GM21423 (cell line): ENCODE measurements at regions not wholly inside any gene's neighbourhood (a gene's known extent, or its start where the extent isn't known, plus 50 kb on each side); places are given as distances from the start of the nearest gene placed in this dataset.

ENCODE experiments used
- ATAC-seq: cut with Tn5 transposase; IDR thresholded peaks from one replicate; pipeline ENCODE4 v1.9.1; 2021; ENCODE audit warnings: mild to moderate bottlenecking, moderate library complexity; ENCODE audit not compliant: unreplicated experiment

- no peak for ATAC-seq
Observed at GRCh38 chr5:89504051-89504450, 621.1 kb upstream of the MEF2C start.

- no peak for ATAC-seq
Observed at GRCh38 chr5:89499787-89500186, 616.8 kb upstream of the MEF2C start.

DNA sequence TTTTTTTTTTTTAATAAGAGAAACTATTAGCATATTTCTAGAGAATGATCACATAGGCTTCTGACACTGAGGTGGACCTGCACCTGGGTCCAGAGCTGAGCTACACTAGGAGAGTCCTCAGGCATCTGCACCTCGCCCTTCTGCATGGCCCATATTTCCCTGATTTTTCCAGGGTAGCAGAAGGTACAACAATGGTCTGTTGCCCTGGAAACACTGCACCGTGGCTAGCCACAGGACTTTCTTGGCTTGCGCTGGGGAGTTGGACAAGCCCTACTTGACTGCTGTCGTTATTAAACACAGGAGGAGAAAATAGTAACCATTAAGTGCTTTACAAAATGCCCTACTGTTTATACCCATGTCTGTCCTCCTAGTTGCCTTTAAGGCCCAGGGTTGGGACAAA lies 615.7 kb upstream of the MEF2C start:
- ATAC-seq: no peak

- no peak for ATAC-seq
Observed at GRCh38 chr5:89493414-89493813, 610.4 kb upstream of the MEF2C start.

DNA sequence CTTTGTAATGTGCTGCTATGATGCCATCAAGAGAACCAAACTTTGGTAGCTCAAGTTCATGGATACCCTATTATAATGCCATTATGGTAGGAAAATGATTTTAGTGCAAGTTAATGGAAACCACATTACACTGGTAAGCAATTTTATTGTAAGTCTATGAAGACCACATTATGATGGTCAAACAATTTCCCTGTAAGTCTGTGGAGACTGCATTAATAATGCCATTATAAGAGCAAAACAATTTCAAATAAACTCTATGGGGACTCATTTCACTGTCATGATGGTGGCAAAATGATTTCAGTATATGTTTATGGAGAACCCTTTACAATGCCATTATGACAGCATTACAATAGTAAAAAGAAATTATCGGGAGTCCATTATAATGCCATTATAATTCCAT lies 602.0 kb upstream of the MEF2C start:
- ATAC-seq: no peak

- ATAC-seq: no peak
Observed at GRCh38 chr5:89480406-89481007, 597.5 kb upstream of the MEF2C start.

DNA sequence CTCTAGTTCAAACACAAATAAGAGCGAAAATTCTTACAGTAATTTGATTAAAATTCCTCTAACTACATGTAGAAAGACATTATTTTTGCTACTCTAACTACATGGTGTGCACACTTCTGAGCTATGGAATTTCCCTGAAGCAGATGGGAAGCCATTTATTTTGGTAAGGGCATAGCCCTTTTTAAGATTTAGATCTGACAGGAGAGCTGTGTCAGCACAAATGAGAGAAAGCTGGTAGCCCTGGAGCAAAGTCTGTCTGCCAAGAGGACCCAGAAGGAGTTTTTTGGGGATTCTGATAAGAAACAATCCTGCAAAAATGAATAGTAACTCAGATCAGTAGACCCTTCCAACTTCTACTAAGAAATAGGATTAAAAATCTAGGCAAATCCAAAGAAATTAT lies 595.9 kb upstream of the MEF2C start:
- no peak for ATAC-seq

- ATAC-seq: no peak
Observed at GRCh38 chr5:89473196-89473595, 590.2 kb upstream of the MEF2C start.

- no peak for ATAC-seq
Observed at GRCh38 chr5:89471541-89471940, 588.6 kb upstream of the MEF2C start.

DNA sequence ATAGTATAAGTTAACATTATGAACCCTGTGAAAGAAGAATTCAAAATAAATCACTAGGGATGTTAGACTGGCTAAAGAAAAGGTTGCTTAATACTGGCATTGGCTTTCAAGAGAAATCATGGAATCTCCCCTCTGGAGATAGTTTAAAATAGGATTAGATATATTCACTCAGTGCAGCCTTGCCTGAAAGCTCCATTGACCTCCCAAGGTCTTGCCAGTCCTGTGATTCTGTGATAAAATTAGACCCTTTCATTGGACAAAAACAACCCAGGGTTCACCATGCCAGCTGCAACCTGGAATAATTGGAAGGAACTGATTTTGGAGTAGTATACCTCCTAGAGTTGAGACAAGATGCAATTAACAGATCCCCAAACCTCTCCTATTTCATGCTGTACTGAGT lies 588.1 kb upstream of the MEF2C start:
- ATAC-seq: no peak

DNA sequence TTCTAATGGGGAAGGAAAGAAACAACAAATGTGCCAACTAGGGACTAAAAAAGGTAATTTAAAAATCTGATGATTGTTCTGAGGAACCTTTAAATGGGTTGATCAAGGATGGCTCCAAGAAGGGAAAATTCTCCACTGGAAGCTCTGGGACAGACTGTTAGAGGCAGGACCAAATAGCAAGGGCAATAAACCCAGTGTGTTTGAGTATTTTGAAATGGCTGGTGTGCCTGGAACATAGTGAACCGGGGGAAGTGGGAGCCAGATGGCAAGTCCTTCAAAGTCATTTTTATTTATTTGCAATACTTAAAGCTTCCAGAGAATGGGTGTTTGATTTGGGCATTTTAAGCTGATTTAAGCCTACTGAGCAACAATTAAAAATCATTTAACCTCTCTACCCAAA lies 587.7 kb upstream of the MEF2C start:
- ATAC-seq: no peak

DNA sequence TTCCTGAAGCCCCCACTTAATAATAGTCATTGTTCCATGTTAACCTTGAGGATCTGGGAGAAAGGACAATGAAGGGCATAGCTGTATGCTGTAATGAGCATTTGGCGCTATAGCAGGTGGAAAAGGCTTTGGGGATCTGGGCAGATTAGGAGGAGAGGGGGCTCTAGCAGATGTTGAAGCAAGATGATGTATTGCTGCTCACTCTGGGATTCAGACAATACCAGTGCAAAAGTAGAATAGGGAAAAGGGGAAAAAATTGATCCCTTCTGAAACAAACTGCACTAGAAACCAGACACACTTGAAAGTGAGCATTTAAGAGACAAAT lies 575.3 kb upstream of the MEF2C start:
- ATAC-seq: no peak

- no peak for ATAC-seq
Observed at GRCh38 chr5:89457411-89458331, 574.7 kb upstream of the MEF2C start.

DNA sequence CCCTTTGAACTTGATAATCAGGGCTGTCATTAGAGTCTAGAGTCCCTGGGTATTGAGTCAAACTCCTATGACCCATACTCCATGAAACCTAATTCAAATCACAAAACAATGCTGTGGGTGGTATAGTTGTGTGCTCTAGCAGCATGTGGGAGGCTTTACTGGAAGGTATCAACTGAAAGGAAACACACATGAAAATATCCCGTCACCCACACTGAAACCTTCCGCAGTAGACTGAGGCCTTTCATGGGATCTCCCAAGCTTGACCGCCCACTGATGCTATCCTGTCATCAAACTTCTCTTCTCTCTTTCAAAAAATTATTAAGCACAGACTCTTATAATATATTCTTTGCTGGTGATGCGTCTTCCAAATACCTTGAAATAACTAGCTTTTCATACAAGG lies 569.1 kb upstream of the MEF2C start:
- no peak for ATAC-seq

- no peak for ATAC-seq
Observed at GRCh38 chr5:89451263-89451662, 568.3 kb upstream of the MEF2C start.

DNA sequence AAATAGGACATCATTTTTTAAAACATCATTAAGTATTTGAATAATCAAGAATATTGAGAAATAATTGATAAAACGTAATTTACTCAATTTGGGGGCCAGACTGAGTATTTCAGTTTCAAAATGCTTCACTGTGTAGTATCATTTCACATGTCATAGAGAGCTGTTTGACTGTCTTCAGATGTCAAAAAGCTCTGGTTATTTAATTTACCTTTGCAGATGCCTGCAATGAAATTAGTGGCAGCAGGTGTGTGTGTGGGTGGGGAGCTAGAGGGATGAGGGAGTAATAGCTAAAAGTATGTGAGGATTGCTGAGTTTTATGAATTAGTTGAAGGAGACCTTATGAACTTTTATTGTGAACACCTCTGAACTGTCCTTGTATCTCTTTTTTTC lies 567.2 kb upstream of the MEF2C start:
- ATAC-seq: no peak

DNA sequence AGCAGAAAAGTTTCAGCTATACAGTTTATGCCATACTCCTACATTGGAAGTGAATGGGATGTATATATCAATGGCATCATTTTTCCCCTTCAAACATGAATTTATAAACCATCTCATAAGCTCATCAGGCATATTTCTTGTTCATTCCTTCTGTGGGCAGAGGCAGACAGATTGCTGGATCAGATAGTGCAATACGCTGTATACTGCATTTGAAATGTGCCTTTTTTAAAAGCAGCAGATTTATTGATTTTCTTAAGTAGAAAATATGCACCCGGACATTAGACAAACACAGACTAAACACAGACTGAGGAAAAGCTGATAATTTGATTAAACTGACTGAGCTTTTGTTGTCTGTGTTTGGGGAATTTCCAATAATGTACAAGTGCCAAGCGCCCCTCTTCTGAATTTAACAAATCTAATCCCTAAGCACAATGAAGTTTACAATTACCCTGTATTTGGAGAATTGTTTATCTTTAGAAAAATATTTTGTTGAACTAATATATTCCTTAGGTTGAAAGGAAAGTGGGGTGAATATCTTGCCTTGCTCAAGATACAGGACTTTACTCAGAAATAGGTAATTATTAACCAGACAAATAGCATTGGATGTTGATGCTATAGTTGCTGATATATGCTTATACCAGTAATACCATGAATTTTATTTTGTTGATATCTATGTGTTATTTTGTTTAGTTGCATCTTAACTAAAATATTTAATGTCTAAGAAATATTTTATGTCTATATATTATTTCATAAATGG lies 566.6 kb upstream of the MEF2C start:
- ATAC-seq: no peak

DNA sequence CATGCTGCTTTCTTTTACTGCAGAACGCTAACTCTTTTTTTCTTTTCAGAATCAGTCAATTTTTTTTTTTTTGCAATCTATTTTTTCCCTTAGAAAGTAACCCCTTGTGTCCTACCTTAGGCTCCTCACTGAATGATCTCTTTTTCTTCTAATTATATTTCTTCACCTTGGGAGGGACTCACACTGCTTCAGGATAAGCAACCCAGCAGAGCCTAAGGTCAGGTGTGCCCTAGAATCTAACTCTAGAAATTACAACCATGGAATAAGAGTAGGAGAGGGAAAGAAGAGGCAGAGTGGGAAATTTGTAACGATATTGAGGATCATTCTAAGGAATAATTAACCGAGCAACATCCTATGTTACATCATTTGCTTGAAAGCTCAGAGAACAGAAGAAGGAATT lies 564.0 kb upstream of the MEF2C start:
- no peak for ATAC-seq

DNA sequence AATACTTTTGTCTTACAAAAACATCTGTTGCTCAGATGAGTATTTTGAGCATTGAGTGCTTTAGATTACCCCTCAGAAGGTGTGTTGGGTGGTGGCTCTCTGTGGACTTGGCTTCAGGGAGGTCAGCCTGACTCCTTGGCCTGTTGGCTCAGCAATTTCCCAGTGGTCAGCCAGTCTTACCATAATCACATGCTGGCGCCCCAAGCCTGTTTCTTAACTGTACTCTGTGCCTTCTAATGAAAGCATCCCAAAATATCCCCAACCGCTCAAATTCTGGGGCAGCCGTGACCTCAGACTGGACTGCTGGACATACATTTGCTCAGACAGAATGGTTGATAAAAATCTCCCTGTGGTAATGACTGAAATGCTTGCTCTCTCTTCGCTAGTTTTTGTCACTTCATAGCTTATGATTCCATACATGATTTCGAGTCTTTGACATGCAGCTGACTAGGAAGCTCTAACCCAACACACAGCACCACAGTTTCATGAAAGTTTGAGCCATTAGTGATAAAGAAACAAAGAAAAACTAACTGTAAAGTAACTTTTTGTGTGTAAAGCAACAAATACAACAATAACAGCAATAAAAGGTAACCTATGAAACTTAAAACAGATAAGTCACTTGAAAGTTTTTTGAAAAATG lies 562.2 kb upstream of the MEF2C start:
- peak; percentile 44 for ATAC-seq

- ATAC-seq: no peak
Observed at GRCh38 chr5:89444088-89444487, 561.1 kb upstream of the MEF2C start.

- ATAC-seq: no peak
Observed at GRCh38 chr5:89443508-89443907, 560.5 kb upstream of the MEF2C start.

DNA sequence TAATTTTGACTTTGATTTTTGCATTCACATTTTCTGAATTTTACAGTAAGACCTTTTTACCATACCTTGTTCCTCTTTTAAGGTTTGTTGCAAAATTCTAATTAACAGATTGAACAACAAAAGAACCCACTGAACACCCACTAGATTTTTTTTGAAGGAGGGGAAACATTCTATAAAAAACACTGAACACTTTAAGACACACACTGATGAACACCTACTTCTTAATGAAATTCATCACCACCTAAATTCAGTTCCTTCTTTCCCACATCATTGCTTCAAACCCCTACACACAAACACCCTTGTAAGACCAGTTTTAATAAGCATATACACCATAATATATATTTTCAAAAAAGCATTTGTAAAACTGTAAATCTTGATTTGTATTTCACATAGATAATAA lies 559.0 kb upstream of the MEF2C start:
- no peak for ATAC-seq
